Kidney epithelial cell (primary cell): ENCODE measurements at regions not wholly inside any gene's neighbourhood (a gene's known extent, or its start where the extent isn't known, plus 50 kb on each side); places are given as distances from the start of the nearest gene placed in this dataset.

Source experiments
- DNase-seq: peaks from one replicate; pipeline ENCODE4 v3.0.0-alpha.2; 2010; ENCODE audit warnings: low read depth
- H3K27me3 ChIP-seq: 2 replicates; pipeline ENCODE4 v1.6.0; 2011; ENCODE audit warnings: low read length; ENCODE audit not compliant: control insufficient read depth, insufficient read depth
- H3K36me3 ChIP-seq: 2 replicates; pipeline ENCODE4 v1.5.1; 2011; ENCODE audit warnings: low read length; ENCODE audit not compliant: control insufficient read depth, insufficient read depth
- H3K4me3 ChIP-seq: 2 replicates; pipeline ENCODE4 v1.5.1; 2011; ENCODE audit warnings: low read depth, mild to moderate bottlenecking, control low read depth, low read length
- TF ChIP-seq, protein P1 (sequence below): IDR thresholded peaks from 2 replicates; pipeline ENCODE4 v1.5.1; 2011; ENCODE audit warnings: mild to moderate bottlenecking, moderate library complexity, low read length, control low read depth, inconsistent platforms; ENCODE audit not compliant: insufficient read depth, poor library complexity, severe bottlenecking

DNA sequence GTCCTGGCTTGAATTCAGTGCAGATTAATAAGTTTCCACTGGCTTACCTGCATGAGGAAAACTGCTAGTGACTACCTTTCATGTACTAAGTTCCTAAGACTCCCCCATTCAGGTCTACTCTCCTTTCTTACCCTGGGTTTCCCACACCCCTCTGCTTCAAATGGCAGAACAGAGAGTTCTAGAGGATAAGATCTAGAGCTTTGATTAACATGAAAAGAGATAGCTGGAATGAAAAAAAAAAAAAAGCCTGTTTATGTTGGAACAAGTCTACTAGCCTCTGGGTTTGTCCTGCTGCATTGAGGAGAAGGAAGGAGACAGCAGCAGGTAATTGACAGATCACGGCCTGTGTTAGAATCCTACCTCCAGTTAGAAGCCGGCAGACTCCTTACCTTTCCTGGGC is 201.4 kb upstream of the SOX4 start:
- no peaks in the 10 kb centered on the region for H3K36me3 ChIP-seq
- TF ChIP-seq, protein P1, sequence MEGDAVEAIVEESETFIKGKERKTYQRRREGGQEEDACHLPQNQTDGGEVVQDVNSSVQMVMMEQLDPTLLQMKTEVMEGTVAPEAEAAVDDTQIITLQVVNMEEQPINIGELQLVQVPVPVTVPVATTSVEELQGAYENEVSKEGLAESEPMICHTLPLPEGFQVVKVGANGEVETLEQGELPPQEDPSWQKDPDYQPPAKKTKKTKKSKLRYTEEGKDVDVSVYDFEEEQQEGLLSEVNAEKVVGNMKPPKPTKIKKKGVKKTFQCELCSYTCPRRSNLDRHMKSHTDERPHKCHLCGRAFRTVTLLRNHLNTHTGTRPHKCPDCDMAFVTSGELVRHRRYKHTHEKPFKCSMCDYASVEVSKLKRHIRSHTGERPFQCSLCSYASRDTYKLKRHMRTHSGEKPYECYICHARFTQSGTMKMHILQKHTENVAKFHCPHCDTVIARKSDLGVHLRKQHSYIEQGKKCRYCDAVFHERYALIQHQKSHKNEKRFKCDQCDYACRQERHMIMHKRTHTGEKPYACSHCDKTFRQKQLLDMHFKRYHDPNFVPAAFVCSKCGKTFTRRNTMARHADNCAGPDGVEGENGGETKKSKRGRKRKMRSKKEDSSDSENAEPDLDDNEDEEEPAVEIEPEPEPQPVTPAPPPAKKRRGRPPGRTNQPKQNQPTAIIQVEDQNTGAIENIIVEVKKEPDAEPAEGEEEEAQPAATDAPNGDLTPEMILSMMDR = no peak
- H3K27me3 ChIP-seq = no peaks in the 10 kb centered on the region
- no peak for DNase-seq
- no peak overlapping the region for H3K4me3 ChIP-seq

GRCh38 chr6:21393441-21394165 is 199.9 kb upstream of the SOX4 start:
- no peaks in the 10 kb centered on the region for H3K27me3 ChIP-seq

GRCh38 chr6:21395121-21395520 is 198.4 kb upstream of the SOX4 start:
- TF ChIP-seq, protein P1 = no peak
- no peak for DNase-seq
- Histone ChIP-seq H3K27me3 (no peaks in the 10 kb centered on the region), H3K36me3 (no peaks in the 10 kb centered on the region), H3K4me3 (no peak overlapping the region)

More at GRCh38 chr6:21393441-21394165, 199.9 kb upstream of the SOX4 start:
- Histone ChIP-seq H3K36me3 (no peaks in the 10 kb centered on the region), H3K4me3 (no peak overlapping the region)
- DNase-seq = no peak
- TF ChIP-seq, protein P1 = no peak

- Histone ChIP-seq H3K36me3 (no peaks in the 10 kb centered on the region), H3K4me3 (no peak overlapping the region), H3K27me3 (no peaks in the 10 kb centered on the region)
- peak; percentile 71 for DNase-seq
- TF ChIP-seq, protein P1 = no peak
Measured at GRCh38 chr6:21396313-21396712, 197.2 kb upstream of the SOX4 start.

- no peaks in the 10 kb centered on the region for H3K27me3 ChIP-seq
- TF ChIP-seq, protein P1 = no peak
- DNase-seq = no peak
- no peak overlapping the region for H3K4me3 ChIP-seq
- H3K36me3 ChIP-seq = no peaks in the 10 kb centered on the region
Measured at GRCh38 chr6:21398741-21399325, 194.7 kb upstream of the SOX4 start.
